HG03039 (cell line): ENCODE measurements at regions not wholly inside any gene's neighbourhood (a gene's known extent, or its start where the extent isn't known, plus 50 kb on each side); places are given as distances from the start of the nearest gene placed in this dataset.

Source experiments
- ATAC-seq: cut with Tn5 transposase; IDR thresholded peaks from one replicate; pipeline ENCODE4 v1.9.1; 2021; ENCODE audit warnings: mild to moderate bottlenecking, moderate library complexity; ENCODE audit not compliant: unreplicated experiment

GRCh38 chr1:208413006-208413405 lies 168.8 kb upstream of the PLXNA2 start:
- ATAC-seq, result no peak

GRCh38 chr1:208418667-208419066 lies 174.5 kb upstream of the PLXNA2 start:
- ATAC-seq, result no peak

- ATAC-seq, result no peak
Measured at GRCh38 chr1:208419746-208420420, 175.7 kb upstream of the PLXNA2 start.

GRCh38 chr1:208420696-208421095 lies 176.5 kb upstream of the PLXNA2 start:
- no peak for ATAC-seq

GRCh38 chr1:208421486-208421885 lies 177.3 kb upstream of the PLXNA2 start:
- no peak for ATAC-seq

GRCh38 chr1:208423526-208423925 lies 179.3 kb upstream of the PLXNA2 start:
- no peak for ATAC-seq

GRCh38 chr1:208425096-208425495 lies 180.9 kb upstream of the PLXNA2 start:
- ATAC-seq, result no peak

- no peak for ATAC-seq
Measured at GRCh38 chr1:208430220-208430619, 186.0 kb upstream of the PLXNA2 start.

GRCh38 chr1:208431721-208432120 lies 187.5 kb upstream of the PLXNA2 start:
- ATAC-seq, result no peak

GRCh38 chr1:208432346-208432745 lies 188.2 kb upstream of the PLXNA2 start:
- ATAC-seq, result no peak

- ATAC-seq, result no peak
Measured at GRCh38 chr1:208433086-208433485, 188.9 kb upstream of the PLXNA2 start.

- no peak for ATAC-seq
Measured at GRCh38 chr1:208433971-208434370, 189.8 kb upstream of the PLXNA2 start.

- ATAC-seq, result no peak
Measured at GRCh38 chr1:208437401-208437800, 193.2 kb upstream of the PLXNA2 start.

- ATAC-seq, result no peak
Measured at GRCh38 chr1:208438112-208438699, 194.0 kb upstream of the PLXNA2 start.

- ATAC-seq, result no peak
Measured at GRCh38 chr1:208445758-208446203, 201.6 kb upstream of the PLXNA2 start.

- no peak for ATAC-seq
Measured at GRCh38 chr1:208446271-208446691, 202.1 kb upstream of the PLXNA2 start.

GRCh38 chr1:208448425-208448824 lies 204.2 kb upstream of the PLXNA2 start:
- no peak for ATAC-seq

- ATAC-seq, result no peak
Measured at GRCh38 chr1:208449951-208450350, 205.8 kb upstream of the PLXNA2 start.

- no peak for ATAC-seq
Measured at GRCh38 chr1:208450958-208451357, 206.8 kb upstream of the PLXNA2 start.

- no peak for ATAC-seq
Measured at GRCh38 chr1:208455821-208456220, 211.6 kb upstream of the PLXNA2 start.

- no peak for ATAC-seq
Measured at GRCh38 chr1:208456487-208456886, 212.3 kb upstream of the PLXNA2 start.

- ATAC-seq, result no peak
Measured at GRCh38 chr1:208460823-208461222, 216.6 kb upstream of the PLXNA2 start.

- no peak for ATAC-seq
Measured at GRCh38 chr1:208461680-208462079, 217.5 kb upstream of the PLXNA2 start.
